OCI-LY7 (cell line): ENCODE measurements at regions not wholly inside any gene's neighbourhood (a gene's known extent, or its start where the extent isn't known, plus 50 kb on each side); places are given as distances from the start of the nearest gene placed in this dataset.

Experiments used
- BruUV-seq: library from RNA; stranded (reverse); fragments of 400-500 nt; replicated peaks from 2 replicates; lab custom pipeline; 2021; lab: Mats Ljungman, UMichigan
- CTCF ChIA-PET: fragments of 300-600 bp; sonication (Branson Sonifier 250); formaldehyde crosslinking; loops from one replicate; lab custom pipeline; 2022; ENCODE audit warnings: antibody characterized with exemption; ENCODE audit not compliant: unreplicated experiment; lab: Charles Lee
- POLR2A ChIA-PET: fragments of 300-600 bp; sonication (Branson Sonifier 250); formaldehyde crosslinking; loops from one replicate; lab custom pipeline; 2022; ENCODE audit warnings: antibody characterized with exemption; lab: Charles Lee
- DNase-seq: peaks from one replicate; pipeline ENCODE4 v3.0.0-alpha.2; 2015; ENCODE audit warnings: low spot score
- H2AFZ ChIP-seq: fragments of 200-600 bp; sonication (generic), shearing (Covaris generic); 2 replicates; pipeline ENCODE4 v1.6.1; 2014; ENCODE audit warnings: mild to moderate bottlenecking, antibody characterized with exemption, low read length, moderate library complexity
- H3K27ac ChIP-seq: fragments of 200-600 bp; sonication (generic); 2 replicates; pipeline ENCODE4 v1.5.1; 2014; ENCODE audit warnings: mixed run types, low read depth, mild to moderate bottlenecking, moderate library complexity, low read length, inconsistent platforms; ENCODE audit not compliant: poor library complexity, severe bottlenecking
- H3K36me3 ChIP-seq: fragments of 200-600 bp; sonication (generic); 2 replicates; pipeline ENCODE4 v1.6.1; 2014; ENCODE audit warnings: mild to moderate bottlenecking, antibody characterized with exemption, low read length, moderate library complexity, mixed read lengths; ENCODE audit not compliant: insufficient read depth
- H3K4me1 ChIP-seq: fragments of 200-600 bp; sonication (generic); 2 replicates; pipeline ENCODE4 v1.5.1; 2014; ENCODE audit warnings: mild to moderate bottlenecking, low read length; ENCODE audit not compliant: insufficient read depth, poor library complexity, severe bottlenecking
- H3K4me2 ChIP-seq: fragments of 200-600 bp; sonication (generic); 2 replicates; pipeline ENCODE4 v1.6.1; 2014; ENCODE audit warnings: mild to moderate bottlenecking, low read length
- H3K4me3 ChIP-seq: fragments of 200-600 bp; sonication (generic); 2 replicates; pipeline ENCODE4 v1.5.1; 2014; ENCODE audit warnings: mild to moderate bottlenecking, low read depth, low read length; ENCODE audit not compliant: poor library complexity, severe bottlenecking
- H3K79me2 ChIP-seq: fragments of 200-600 bp; sonication (generic); 2 replicates; pipeline ENCODE4 v1.6.1; 2016; ENCODE audit warnings: low read depth, mild to moderate bottlenecking, low read length, moderate library complexity, mixed read lengths; ENCODE audit not compliant: insufficient read depth
- H3K9me2 ChIP-seq: fragments of 200-600 bp; sonication (generic); 2 replicates; pipeline ENCODE4 v1.6.1; 2016; ENCODE audit warnings: mild to moderate bottlenecking, low read length, mixed read lengths; ENCODE audit not compliant: insufficient read depth
- H3K9me3 ChIP-seq: fragments of 200-600 bp; sonication (generic); 2 replicates; pipeline ENCODE4 v1.6.1; 2014; ENCODE audit warnings: mild to moderate bottlenecking, mixed run types, low read length, mixed read lengths
- H4K20me1 ChIP-seq: fragments of 200-600 bp; sonication (generic); 2 replicates; pipeline ENCODE4 v1.6.1; 2014; ENCODE audit warnings: mild to moderate bottlenecking, antibody characterized with exemption, low read length, moderate library complexity, mixed read lengths; ENCODE audit not compliant: insufficient read depth
- CTCF ChIP-seq: fragments of 200-600 bp; sonication (generic); conservative IDR thresholded peaks from 2 replicates; pipeline ENCODE4 v1.5.1; 2014; ENCODE audit warnings: mild to moderate bottlenecking, antibody characterized with exemption, low read length, moderate library complexity, mixed read lengths
- EZH2phosphoT487 ChIP-seq: fragments of 200-600 bp; sonication (generic); IDR thresholded peaks from 2 replicates; pipeline ENCODE4 v1.6.1; 2018; ENCODE audit warnings: low read depth, borderline replicate concordance, mild to moderate bottlenecking, mixed run types, antibody characterized with exemption, low read length, moderate library complexity, mixed read lengths
- intact Hi-C: fragments of 100-400 bp; cut with micrococcal nuclease; formaldehyde crosslinking; loops from one replicate; pipeline ENCODE4 v1.10.0; 2022; ENCODE audit not compliant: unreplicated experiment

- no peak for DNase-seq
- no peaks in the 10 kb centered on the region for H4K20me1 ChIP-seq
- H3K36me3 ChIP-seq = no peaks in the 10 kb centered on the region
- no peak overlapping the region for H3K4me3 ChIP-seq
- TF ChIP-seq CTCF (no peak), EZH2phosphoT487 (no peak)
- H3K9me2 ChIP-seq = no peaks in the 10 kb centered on the region
- no peak overlapping the region for H2AFZ ChIP-seq
- intact Hi-C loops = no loop called here
- POLR2A ChIA-PET = interaction anchor here (0.7 kb wide), 1 partner anchor 31 kb away, joined by 5 read pairs; no protein-coding TSS in a partner anchor
- BruUV-seq = no TSS peak
- no peak overlapping the region for H3K4me2 ChIP-seq
- CTCF ChIA-PET = no interaction called here
- H3K9me3 ChIP-seq = no peaks in the 10 kb centered on the region
- no peaks in the 10 kb centered on the region for H3K79me2 ChIP-seq
- no peaks in the 10 kb centered on the region for H3K4me1 ChIP-seq
- no peak overlapping the region for H3K27ac ChIP-seq
Observed at GRCh38 chr2:22213237-22213636, 1089.5 kb downstream of the TDRD15 start.

GRCh38 chr2:22215517-22215916 is 1091.7 kb downstream of the TDRD15 start:
- TF ChIP-seq EZH2phosphoT487 (no peak), CTCF (0 out of 2 replicates have a peak, but pooled peaks have one; percentile 26)
- H3K4me2 ChIP-seq = no peak overlapping the region
- H3K4me1 ChIP-seq = no peaks in the 10 kb centered on the region
- no peaks in the 10 kb centered on the region for H3K9me2 ChIP-seq
- H3K4me3 ChIP-seq = no peak overlapping the region
- no peak overlapping the region for H3K27ac ChIP-seq
- BruUV-seq = no TSS peak
- CTCF ChIA-PET = no interaction called here
- no peak for DNase-seq
- H3K79me2 ChIP-seq = no peaks in the 10 kb centered on the region
- H3K36me3 ChIP-seq = no peaks in the 10 kb centered on the region
- H3K9me3 ChIP-seq = no peaks in the 10 kb centered on the region
- POLR2A ChIA-PET = no interaction called here
- H2AFZ ChIP-seq = no peak overlapping the region
- no peaks in the 10 kb centered on the region for H4K20me1 ChIP-seq
- intact Hi-C loops = no loop called here

- Histone ChIP-seq H3K4me3 (no peak overlapping the region), H3K4me1 (no peaks in the 10 kb centered on the region), H3K9me2 (no peaks in the 10 kb centered on the region), H3K27ac (no peak overlapping the region), H3K36me3 (no peaks in the 10 kb centered on the region), H2AFZ (no peak overlapping the region), H4K20me1 (no peaks in the 10 kb centered on the region), H3K4me2 (no peak overlapping the region), H3K79me2 (no peaks in the 10 kb centered on the region), H3K9me3 (no peaks in the 10 kb centered on the region)
- POLR2A ChIA-PET = no interaction called here
- CTCF ChIA-PET = no interaction called here
- DNase-seq = no peak
- intact Hi-C loops = no loop called here
- TF ChIP-seq CTCF (no peak), EZH2phosphoT487 (no peak)
- no TSS peak for BruUV-seq
Observed at GRCh38 chr2:22217881-22218280, 1094.1 kb downstream of the TDRD15 start.
